Endothelial cell of umbilical vein (primary cell): ENCODE measurements at regions not wholly inside any gene's neighbourhood (a gene's known extent, or its start where the extent isn't known, plus 50 kb on each side); places are given as distances from the start of the nearest gene placed in this dataset.

Experiments
- EZH2 ChIP-seq: IDR thresholded peaks from 2 replicates; pipeline ENCODE4 v1.6.1; 2012; ENCODE audit warnings: borderline replicate concordance, low read depth, mild to moderate bottlenecking, moderate library complexity, low read length, inconsistent platforms; ENCODE audit not compliant: severe bottlenecking
- JUN ChIP-seq: IDR thresholded peaks from 2 replicates; pipeline ENCODE4 v1.6.1; 2011; ENCODE audit warnings: borderline replicate concordance, low read depth; ENCODE audit not compliant: insufficient read length, insufficient read depth
- MYC ChIP-seq: IDR thresholded peaks from one replicate; pipeline ENCODE4 v1.6.1; 2011; ENCODE audit warnings: mild to moderate bottlenecking, low read depth, low read length
- POLR2A ChIP-seq: IDR thresholded peaks from 2 replicates; pipeline ENCODE4 v1.6.1; 2012; ENCODE audit warnings: low read depth, mild to moderate bottlenecking, control low read depth, low read length
- POLR2AphosphoS5 ChIP-seq: IDR thresholded peaks from 2 replicates; pipeline ENCODE4 v1.6.1; 2012; ENCODE audit warnings: low read depth, mild to moderate bottlenecking, control low read depth, low read length, moderate library complexity; ENCODE audit not compliant: insufficient read depth
- TF ChIP-seq, protein P1 (sequence below), 2 donors: IDR thresholded peaks; 1 replicate in 1 of 2; 2 replicates in 1 of 2; pipeline ENCODE4 v1.5.1; 2011; ENCODE audit warnings: low read length in 2 of 2, mild to moderate bottlenecking in 2 of 2, moderate library complexity in 2 of 2, control low read depth in 1 of 2, inconsistent platforms in 1 of 2, low read depth in 1 of 2; ENCODE audit not compliant: insufficient read depth in 1 of 2; ENCODE audit errors: extremely low read depth in 1 of 2
- TF ChIP-seq, protein P2 (sequence below): IDR thresholded peaks from 2 replicates; pipeline ENCODE4 v1.6.1; 2011; ENCODE audit not compliant: insufficient read depth, insufficient read length

DNA sequence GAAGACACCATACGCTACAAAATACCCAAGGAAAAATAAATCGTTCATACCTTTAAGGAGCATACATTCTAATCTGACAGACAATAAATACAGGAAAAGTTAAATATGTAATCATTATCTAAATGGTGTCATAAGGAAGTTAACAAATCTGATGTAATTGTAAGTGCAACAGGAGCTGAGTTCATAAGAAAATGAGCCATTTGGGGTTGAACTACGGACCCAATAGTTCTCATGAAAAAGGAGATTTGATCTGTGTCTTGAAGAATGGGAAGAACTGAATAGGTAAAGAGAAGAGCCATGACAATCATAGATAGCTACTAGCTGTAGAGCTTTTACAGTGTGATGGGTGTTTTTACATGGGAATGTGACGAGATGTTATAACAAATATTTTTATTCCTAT is 175.6 kb downstream of the ANKRD50 start:
- TF ChIP-seq POLR2A (no peak), EZH2 (no peak), POLR2AphosphoS5 (no peak), JUN (no peak), MYC (no peak)
- TF ChIP-seq, protein P1, sequence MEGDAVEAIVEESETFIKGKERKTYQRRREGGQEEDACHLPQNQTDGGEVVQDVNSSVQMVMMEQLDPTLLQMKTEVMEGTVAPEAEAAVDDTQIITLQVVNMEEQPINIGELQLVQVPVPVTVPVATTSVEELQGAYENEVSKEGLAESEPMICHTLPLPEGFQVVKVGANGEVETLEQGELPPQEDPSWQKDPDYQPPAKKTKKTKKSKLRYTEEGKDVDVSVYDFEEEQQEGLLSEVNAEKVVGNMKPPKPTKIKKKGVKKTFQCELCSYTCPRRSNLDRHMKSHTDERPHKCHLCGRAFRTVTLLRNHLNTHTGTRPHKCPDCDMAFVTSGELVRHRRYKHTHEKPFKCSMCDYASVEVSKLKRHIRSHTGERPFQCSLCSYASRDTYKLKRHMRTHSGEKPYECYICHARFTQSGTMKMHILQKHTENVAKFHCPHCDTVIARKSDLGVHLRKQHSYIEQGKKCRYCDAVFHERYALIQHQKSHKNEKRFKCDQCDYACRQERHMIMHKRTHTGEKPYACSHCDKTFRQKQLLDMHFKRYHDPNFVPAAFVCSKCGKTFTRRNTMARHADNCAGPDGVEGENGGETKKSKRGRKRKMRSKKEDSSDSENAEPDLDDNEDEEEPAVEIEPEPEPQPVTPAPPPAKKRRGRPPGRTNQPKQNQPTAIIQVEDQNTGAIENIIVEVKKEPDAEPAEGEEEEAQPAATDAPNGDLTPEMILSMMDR (IDR thresholded peaks at IDR 0.05; ENCODE audit: extremely low read depth in 1 of 2, insufficient read depth in 1 of 2, low read depth in 1 of 2, low read length in 2 of 2) = no peak
- TF ChIP-seq, protein P2, sequence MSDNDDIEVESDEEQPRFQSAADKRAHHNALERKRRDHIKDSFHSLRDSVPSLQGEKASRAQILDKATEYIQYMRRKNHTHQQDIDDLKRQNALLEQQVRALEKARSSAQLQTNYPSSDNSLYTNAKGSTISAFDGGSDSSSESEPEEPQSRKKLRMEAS = no peak
